Liver (tissue), 7 donors: ENCODE measurements at regions not wholly inside any gene's neighbourhood (a gene's known extent, or its start where the extent isn't known, plus 50 kb on each side); places are given as distances from the start of the nearest gene placed in this dataset.

Source experiments
- DNase-seq: peaks from one replicate; pipeline ENCODE4 v3.0.0-alpha.2; 2017; ENCODE audit warnings: low spot score
- H3K27ac ChIP-seq, 2 donors: one replicate each; pipeline ENCODE4 v1.7.0; 2013; ENCODE audit warnings: inconsistent platforms in 2 of 2, low read length in 2 of 2, control low read depth in 1 of 2, low read depth in 1 of 2, mild to moderate bottlenecking in 1 of 2
- H3K27me3 ChIP-seq, 4 donors: one replicate each; pipeline versions ENCODE4 v1.6.1 to v1.7.0; 2013; ENCODE audit warnings: low read length in 3 of 4, inconsistent platforms in 1 of 4, mild to moderate bottlenecking in 1 of 4, moderate library complexity in 1 of 4; ENCODE audit not compliant: control insufficient read depth in 4 of 4, insufficient read depth in 4 of 4
- H3K36me3 ChIP-seq, 4 donors: one replicate each; pipeline versions ENCODE4 v1.6.1 to v1.7.0; 2013; ENCODE audit warnings: low read length in 3 of 4, mild to moderate bottlenecking in 3 of 4, low read depth in 1 of 4, moderate library complexity in 1 of 4; ENCODE audit not compliant: control insufficient read depth in 4 of 4, insufficient read depth in 3 of 4
- H3K4me1 ChIP-seq, 4 donors: one replicate each; pipeline versions ENCODE4 v1.6.1 to v1.7.0; 2013; ENCODE audit warnings: low read length in 3 of 4, mild to moderate bottlenecking in 3 of 4, moderate library complexity in 1 of 4; ENCODE audit not compliant: control insufficient read depth in 4 of 4, insufficient read depth in 4 of 4
- H3K4me3 ChIP-seq, 3 donors: one replicate each; pipeline versions ENCODE4 v1.6.1 to v1.7.0; 2013; ENCODE audit warnings: low read length in 3 of 3, control low read depth in 1 of 3, low read depth in 1 of 3, mild to moderate bottlenecking in 1 of 3
- H3K9ac ChIP-seq, 2 donors: one replicate each; pipeline ENCODE4 v1.7.0; 2013; ENCODE audit warnings: low read length in 2 of 2, mild to moderate bottlenecking in 2 of 2, moderate library complexity in 2 of 2, control low read depth in 1 of 2, low read depth in 1 of 2
- H3K9me3 ChIP-seq, 4 donors: one replicate each; pipeline versions ENCODE4 v1.6.1 to v1.7.0; 2013; ENCODE audit warnings: low read length in 3 of 4; ENCODE audit not compliant: control insufficient read depth in 4 of 4
- EGR1 ChIP-seq, 2 donors: IDR thresholded peaks; 2 replicates each; pipeline ENCODE4 v1.6.1; 2016 to 2018; ENCODE audit warnings: antibody characterized with exemption in 2 of 2, low read depth in 2 of 2
- FOXA1 ChIP-seq: IDR thresholded peaks from 2 replicates; pipeline ENCODE4 v1.6.1; 2016; ENCODE audit warnings: antibody characterized with exemption
- FOXA2 ChIP-seq: IDR thresholded peaks from 2 replicates; pipeline ENCODE4 v1.6.1; 2016; ENCODE audit warnings: antibody characterized with exemption
- GABPA ChIP-seq, 2 donors: IDR thresholded peaks in 1 of 2; conservative IDR thresholded peaks in 1 of 2; 2 replicates each; pipeline ENCODE4 v1.6.1; 2016; ENCODE audit warnings: antibody characterized with exemption in 2 of 2, mild to moderate bottlenecking in 1 of 2, moderate library complexity in 1 of 2
- HNF4A ChIP-seq, 2 donors: conservative IDR thresholded peaks; 2 replicates each; pipeline ENCODE4 v1.6.1; 2016; ENCODE audit warnings: antibody characterized with exemption in 2 of 2, mild to moderate bottlenecking in 2 of 2
- HNF4G ChIP-seq: IDR thresholded peaks from 2 replicates; pipeline ENCODE4 v1.6.1; 2016; ENCODE audit warnings: antibody characterized with exemption
- JUND ChIP-seq, 2 donors: IDR thresholded peaks; 2 replicates each; pipeline ENCODE4 v1.6.1; 2016; ENCODE audit warnings: antibody characterized with exemption in 2 of 2
- NR2F2 ChIP-seq: IDR thresholded peaks from 2 replicates; pipeline ENCODE4 v1.6.1; 2016; ENCODE audit warnings: antibody characterized with exemption
- RAD21 ChIP-seq, 2 donors: IDR thresholded peaks; 2 replicates each; pipeline ENCODE4 v1.6.1; 2016; ENCODE audit warnings: antibody characterized with exemption in 2 of 2, mild to moderate bottlenecking in 2 of 2
- SP1 ChIP-seq: IDR thresholded peaks from 2 replicates; pipeline ENCODE4 v1.6.1; 2018; ENCODE audit warnings: antibody characterized with exemption, mild to moderate bottlenecking
- TAF1 ChIP-seq: conservative IDR thresholded peaks from 2 replicates; pipeline ENCODE4 v1.6.1; 2016; ENCODE audit warnings: antibody characterized with exemption, mild to moderate bottlenecking
- YY1 ChIP-seq: IDR thresholded peaks from 2 replicates; pipeline ENCODE4 v1.6.1; 2016; ENCODE audit warnings: antibody characterized with exemption, mild to moderate bottlenecking
- WGBS: extraction: QIAGEN DNeasy Blood & Tissue Kit; methylation state at CpG from one replicate; pipeline ENCODE4 v1.1.7; 2013; 5-methylcytosine and 5-hydroxymethylcytosine counted together
- TF ChIP-seq, protein P1 (sequence below): IDR thresholded peaks from 2 replicates; pipeline ENCODE4 v1.6.1; 2016; ENCODE audit warnings: antibody characterized with exemption, mild to moderate bottlenecking
- TF ChIP-seq, protein P2 (sequence below): IDR thresholded peaks from 2 replicates; pipeline ENCODE4 v1.6.1; 2016; ENCODE audit warnings: antibody characterized with exemption
- TF ChIP-seq, protein P3 (sequence below): IDR thresholded peaks from 2 replicates; pipeline ENCODE4 v1.6.1; 2016; ENCODE audit warnings: antibody characterized with exemption
- TF ChIP-seq, protein P4 (sequence below): IDR thresholded peaks from 2 replicates; pipeline ENCODE4 v1.6.1; 2016; ENCODE audit warnings: antibody characterized with exemption
- donor health status: healthy.
- donor health status: healthy.
- donor health status: healthy.
- donor health status: healthy.

DNA sequence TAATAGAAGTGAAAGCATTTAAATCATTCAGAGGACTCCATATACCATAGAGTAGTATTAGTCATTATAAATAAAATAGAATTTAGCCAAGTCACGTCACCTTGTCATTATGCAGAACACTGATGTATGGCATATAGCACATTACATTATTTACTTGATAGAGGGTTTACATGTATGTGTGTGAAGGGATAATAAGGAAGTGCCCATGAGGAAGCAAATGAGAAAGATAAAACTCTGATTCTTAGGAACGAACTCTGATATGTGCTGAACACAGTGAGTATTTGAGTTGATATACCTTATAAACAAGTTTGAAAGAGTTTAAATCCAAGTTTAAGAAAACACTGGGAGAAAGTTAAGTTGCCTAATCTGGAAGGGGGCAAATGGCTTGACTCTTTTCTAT, 160.5 kb upstream of the NDST3 start (continued):
- TF ChIP-seq SP1: no peak
- no peak for TF ChIP-seq FOXA1

DNA sequence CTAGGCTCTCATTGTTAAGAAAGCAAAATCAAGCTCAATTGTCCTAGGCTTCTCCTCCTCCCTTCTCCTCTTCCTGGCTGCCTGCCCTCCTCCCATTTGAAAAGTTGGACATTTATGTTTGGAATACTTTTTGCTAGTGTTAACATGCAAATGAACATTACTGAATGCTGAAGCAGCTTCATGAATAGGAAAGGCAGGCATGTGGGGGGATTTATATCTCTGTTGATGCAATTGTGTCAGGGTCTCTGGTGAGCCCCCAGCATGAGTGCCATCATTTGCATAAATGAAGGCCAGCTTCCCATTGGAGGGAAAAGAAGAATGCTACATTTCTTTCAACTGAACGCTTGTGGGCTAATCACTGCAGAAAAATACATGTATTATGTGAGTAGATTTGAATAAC, 160.1 kb upstream of the NDST3 start:
- no peak for DNase-seq
- H3K27me3 ChIP-seq: no peaks in the 10 kb centered on the region

DNA sequence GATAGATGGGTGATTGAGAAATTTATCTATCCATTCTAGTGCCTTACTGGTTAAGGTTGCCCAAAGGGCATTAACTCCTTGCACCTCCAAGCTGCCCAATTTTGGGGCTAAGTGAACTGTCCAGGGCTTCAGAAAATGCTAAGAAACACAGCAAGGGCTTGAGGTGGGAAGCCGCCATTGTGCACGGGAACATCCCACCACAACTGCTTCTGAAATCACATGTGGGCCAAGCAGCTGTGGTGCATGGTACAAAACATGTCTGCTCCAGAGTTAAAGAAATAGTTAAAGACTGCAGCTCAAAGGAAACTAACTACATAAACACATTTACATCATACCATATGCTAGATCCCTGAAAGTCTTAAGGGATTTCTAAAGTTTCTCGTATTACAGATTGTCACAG, 144.3 kb upstream of the NDST3 start:
- Histone ChIP-seq H3K9me3 (peaks cover 0 to under 1% (median 0%) of the 10 kb centered on the region in 4 donors), H3K9ac (no peak overlapping the region), H3K4me1 (no peaks in the 10 kb centered on the region), H3K27me3 (no peaks in the 10 kb centered on the region), H3K27ac (no peak overlapping the region), H3K36me3 (no peaks in the 10 kb centered on the region), H3K4me3 (no peak overlapping the region)
- no peak for DNase-seq
- 95% methylated on average over 3 of the region's 3 CpGs for WGBS
- TF ChIP-seq TAF1 (no peak), GABPA (IDR thresholded peaks at IDR 0.05 in 1 of 2, conservative IDR thresholded peaks at IDR 0.05 in 1 of 2) (no peak), YY1 (no peak), FOXA1 (no peak), NR2F2 (no peak), EGR1 (IDR thresholded peaks at IDR 0.05; ENCODE audit: low read depth in 2 of 2) (no peak), RAD21 (IDR thresholded peaks at IDR 0.05) (no peak), SP1 (no peak), HNF4G (no peak)
- TF ChIP-seq, protein P1, sequence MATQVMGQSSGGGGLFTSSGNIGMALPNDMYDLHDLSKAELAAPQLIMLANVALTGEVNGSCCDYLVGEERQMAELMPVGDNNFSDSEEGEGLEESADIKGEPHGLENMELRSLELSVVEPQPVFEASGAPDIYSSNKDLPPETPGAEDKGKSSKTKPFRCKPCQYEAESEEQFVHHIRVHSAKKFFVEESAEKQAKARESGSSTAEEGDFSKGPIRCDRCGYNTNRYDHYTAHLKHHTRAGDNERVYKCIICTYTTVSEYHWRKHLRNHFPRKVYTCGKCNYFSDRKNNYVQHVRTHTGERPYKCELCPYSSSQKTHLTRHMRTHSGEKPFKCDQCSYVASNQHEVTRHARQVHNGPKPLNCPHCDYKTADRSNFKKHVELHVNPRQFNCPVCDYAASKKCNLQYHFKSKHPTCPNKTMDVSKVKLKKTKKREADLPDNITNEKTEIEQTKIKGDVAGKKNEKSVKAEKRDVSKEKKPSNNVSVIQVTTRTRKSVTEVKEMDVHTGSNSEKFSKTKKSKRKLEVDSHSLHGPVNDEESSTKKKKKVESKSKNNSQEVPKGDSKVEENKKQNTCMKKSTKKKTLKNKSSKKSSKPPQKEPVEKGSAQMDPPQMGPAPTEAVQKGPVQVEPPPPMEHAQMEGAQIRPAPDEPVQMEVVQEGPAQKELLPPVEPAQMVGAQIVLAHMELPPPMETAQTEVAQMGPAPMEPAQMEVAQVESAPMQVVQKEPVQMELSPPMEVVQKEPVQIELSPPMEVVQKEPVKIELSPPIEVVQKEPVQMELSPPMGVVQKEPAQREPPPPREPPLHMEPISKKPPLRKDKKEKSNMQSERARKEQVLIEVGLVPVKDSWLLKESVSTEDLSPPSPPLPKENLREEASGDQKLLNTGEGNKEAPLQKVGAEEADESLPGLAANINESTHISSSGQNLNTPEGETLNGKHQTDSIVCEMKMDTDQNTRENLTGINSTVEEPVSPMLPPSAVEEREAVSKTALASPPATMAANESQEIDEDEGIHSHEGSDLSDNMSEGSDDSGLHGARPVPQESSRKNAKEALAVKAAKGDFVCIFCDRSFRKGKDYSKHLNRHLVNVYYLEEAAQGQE: no peak
- TF ChIP-seq, protein P2, sequence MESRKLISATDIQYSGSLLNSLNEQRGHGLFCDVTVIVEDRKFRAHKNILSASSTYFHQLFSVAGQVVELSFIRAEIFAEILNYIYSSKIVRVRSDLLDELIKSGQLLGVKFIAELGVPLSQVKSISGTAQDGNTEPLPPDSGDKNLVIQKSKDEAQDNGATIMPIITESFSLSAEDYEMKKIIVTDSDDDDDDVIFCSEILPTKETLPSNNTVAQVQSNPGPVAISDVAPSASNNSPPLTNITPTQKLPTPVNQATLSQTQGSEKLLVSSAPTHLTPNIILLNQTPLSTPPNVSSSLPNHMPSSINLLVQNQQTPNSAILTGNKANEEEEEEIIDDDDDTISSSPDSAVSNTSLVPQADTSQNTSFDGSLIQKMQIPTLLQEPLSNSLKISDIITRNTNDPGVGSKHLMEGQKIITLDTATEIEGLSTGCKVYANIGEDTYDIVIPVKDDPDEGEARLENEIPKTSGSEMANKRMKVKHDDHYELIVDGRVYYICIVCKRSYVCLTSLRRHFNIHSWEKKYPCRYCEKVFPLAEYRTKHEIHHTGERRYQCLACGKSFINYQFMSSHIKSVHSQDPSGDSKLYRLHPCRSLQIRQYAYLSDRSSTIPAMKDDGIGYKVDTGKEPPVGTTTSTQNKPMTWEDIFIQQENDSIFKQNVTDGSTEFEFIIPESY: no peak

More for the DNA sequence above, 160.1 kb upstream of the NDST3 start:
- Histone ChIP-seq H3K27ac (no peak overlapping the region), H3K9ac (no peak overlapping the region), H3K4me3 (no peak overlapping the region), H3K36me3 (no peaks in the 10 kb centered on the region), H3K4me1 (no peaks in the 10 kb centered on the region), H3K9me3 (no peaks in the 10 kb centered on the region)
- 81% methylated on average over 1 of the region's 1 CpG for WGBS
- TF ChIP-seq HNF4G (no peak), GABPA (IDR thresholded peaks at IDR 0.05 in 1 of 2, conservative IDR thresholded peaks at IDR 0.05 in 1 of 2) (no peak), RAD21 (IDR thresholded peaks at IDR 0.05) (no peak), NR2F2 (no peak), SP1 (no peak), JUND (IDR thresholded peaks at IDR 0.05) (no peak), HNF4A (conservative IDR thresholded peaks at IDR 0.05) (no peak), EGR1 (IDR thresholded peaks at IDR 0.05; ENCODE audit: low read depth in 2 of 2) (no peak), FOXA1 (no peak), TAF1 (no peak), FOXA2 (no peak)
- TF ChIP-seq, protein P1: no peak
- TF ChIP-seq, protein P3, sequence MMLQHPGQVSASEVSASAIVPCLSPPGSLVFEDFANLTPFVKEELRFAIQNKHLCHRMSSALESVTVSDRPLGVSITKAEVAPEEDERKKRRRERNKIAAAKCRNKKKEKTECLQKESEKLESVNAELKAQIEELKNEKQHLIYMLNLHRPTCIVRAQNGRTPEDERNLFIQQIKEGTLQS: no peak
- TF ChIP-seq, protein P2: no peak
- TF ChIP-seq, protein P4, sequence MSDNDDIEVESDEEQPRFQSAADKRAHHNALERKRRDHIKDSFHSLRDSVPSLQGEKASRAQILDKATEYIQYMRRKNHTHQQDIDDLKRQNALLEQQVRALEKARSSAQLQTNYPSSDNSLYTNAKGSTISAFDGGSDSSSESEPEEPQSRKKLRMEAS: no peak
